GM21526 (cell line): ENCODE measurements at regions not wholly inside any gene's neighbourhood (a gene's known extent, or its start where the extent isn't known, plus 50 kb on each side); places are given as distances from the start of the nearest gene placed in this dataset.
"Not testable (repeated sequence)": the region's sequence is repeated elsewhere in the genome, so short reads cannot be mapped to it uniquely, and the experiment has no call there.

Source experiments
- ATAC-seq: cut with Tn5 transposase; IDR thresholded peaks from one replicate; pipeline ENCODE4 v1.9.1; 2021; ENCODE audit warnings: moderate library complexity; ENCODE audit not compliant: unreplicated experiment, low FRiP score

DNA sequence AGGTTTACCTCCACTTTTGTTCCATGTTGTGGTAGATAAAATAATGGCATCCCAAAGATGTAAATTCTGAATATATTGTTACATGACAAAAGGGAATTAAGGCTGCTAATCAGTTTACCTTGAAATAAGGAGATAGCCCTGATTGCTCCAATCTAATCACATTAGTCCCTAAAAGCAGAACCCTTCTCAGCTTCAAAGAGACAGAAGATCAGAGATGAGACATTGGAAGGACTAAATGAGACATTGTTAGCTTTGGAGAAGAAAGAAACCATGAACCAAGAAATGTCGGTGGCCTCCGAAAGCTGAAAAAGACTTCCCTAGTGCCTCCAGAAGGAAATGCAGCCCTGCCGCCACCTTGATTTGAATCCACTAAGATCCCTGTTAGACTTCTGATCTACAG lies 82.8 kb upstream of the PARP8 start:
- ATAC-seq, result no peak

DNA sequence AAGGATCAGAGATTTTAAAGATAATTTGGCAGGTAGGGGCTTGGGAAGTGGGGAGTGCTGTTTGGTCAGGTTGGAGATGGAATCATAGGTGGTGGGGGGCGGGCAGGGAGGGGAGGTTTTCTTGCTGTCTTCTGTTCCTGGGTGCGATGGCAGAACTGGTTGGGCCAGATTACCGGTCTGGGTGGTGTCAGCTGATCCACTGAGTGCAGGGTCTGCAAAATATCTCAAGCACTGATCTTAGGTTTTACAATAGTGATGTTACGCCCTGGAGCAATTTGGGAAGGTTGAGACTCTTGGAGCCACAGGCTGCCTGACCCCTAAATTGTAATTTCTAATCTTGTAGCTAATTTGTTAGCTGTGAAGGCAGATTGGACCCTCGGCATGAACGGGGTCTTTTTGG lies 78.0 kb upstream of the PARP8 start:
- ATAC-seq, result not testable (repeated sequence)

DNA sequence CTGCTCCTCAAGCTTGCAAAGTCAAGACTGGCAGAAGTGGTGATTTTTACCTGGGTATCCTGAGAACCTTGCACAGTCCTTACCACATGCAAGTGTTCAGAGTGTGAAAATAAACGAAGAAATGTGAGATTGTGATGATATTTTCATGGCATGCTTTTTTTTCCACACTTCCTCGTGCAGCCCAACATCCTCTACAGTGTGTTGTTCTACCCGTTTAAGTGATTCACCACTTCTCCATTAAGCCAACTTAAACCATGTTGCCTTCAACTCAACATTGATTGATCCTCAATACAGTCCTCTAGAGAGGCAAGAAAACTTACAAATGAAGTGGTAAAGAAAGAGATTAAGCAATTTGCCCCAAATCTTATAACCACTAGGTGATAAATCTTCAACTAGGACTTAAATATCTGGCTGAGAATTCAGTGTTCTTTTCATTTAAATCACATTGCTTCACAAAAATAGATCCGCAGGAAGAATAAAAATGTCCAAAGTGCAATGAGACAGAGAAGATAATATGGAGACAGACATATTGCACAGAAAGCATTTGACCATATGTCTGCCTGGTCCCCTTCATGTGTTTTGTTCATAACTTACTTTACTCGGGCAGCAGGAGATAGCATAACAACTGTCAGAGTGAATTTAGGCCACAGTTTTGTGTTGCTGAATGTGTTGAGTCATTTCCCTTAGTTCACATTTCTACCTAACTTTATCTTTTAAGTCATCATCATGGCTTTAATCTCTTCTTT lies 75.8 kb upstream of the PARP8 start:
- not testable (repeated sequence) for ATAC-seq

DNA sequence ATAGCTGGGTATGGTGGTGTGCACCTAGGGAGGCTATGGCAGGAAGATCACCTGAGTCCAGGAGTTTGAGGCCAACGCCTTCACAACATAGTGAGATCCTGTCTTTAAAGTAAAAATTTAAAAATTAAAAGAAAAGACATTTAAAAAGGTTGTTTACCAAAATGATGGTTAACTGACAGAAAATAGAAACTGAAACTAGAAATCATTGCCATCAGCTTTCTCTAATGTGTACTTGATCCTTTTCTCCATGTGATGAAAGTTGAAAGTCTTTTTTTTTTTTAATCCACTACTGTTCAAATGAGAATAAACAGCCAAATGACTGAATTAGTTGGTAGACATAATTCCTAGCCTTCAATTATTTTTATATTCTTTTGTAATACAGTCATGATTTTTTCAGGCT lies 75.1 kb upstream of the PARP8 start:
- ATAC-seq, result not testable (repeated sequence)

DNA sequence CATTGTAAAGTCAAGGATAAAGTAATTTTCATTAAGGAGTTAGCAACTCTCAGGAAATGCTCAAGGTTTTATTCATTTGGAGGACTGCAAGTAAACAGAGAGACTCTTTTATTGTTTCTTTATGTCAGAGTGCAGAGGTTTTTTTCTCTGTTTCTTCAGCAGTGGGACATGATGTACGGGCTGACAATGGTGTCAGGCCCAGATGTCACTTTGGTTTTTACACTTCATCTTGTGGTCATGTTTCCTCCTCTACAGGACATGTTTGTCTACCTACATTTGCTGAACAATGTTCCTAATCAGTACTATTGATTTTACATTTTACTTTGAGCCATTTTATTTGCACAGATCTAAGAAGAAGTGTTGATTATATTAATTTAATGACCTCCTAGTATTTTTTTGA lies 72.8 kb upstream of the PARP8 start:
- ATAC-seq, result no peak

DNA sequence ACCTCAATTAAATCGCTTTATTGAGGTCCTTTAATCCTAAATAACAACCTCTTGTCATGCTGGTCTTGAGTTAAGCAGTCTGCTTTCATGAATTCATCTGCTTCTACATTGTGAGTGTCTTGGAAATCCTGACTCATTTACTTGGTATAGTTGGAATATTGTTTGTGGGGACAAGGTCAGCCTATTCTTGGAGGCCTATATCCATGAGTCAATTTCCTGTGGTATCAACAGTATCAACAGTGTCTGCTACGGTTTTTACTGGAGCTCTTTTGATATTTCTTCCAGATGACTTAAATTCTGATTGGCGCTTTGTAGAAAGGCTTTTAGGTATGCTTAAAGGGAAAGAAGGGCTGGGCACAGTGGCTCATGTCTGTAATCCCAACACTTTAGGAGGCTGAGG lies 71.2 kb upstream of the PARP8 start:
- ATAC-seq, result no peak

DNA sequence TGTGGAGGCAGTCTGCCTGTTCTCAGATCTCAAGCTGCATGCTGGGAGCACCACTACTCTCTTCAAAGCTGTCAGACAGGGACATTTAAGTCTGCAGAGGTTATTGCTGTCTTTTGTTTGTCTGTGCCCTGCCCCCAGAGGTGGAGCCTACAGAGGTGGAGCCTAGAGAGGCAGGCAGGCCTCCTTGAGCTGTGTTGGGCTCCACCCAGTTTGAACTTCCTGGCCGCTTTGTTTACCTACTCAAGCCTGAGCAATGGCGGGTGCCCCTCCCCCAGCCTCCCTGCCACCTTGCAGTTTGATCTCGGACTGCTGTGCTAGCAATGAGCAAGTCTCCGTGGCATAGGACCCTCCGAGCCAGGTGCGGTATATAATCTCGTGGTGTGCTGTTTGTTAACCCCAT lies 64.9 kb upstream of the PARP8 start:
- ATAC-seq, result not testable (repeated sequence)

DNA sequence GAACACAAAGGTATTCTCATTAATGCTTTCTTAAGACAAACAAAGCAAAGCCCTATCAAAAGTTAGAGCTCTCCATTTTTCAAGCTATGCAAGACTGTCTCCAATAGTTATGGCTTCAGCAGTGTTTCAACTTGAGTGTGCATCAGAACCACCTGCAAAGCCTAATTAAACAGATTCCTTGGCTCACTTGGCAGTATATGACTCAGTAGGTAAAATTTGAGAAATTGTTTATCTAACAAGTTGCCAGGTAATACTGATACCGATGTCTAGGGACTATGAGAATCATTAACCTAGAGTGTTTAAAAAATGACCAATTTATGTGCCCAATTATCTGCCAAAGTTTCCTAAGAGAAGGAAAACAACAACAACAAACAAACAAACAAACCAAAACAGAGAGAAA lies 60.3 kb upstream of the PARP8 start:
- ATAC-seq, result no peak

DNA sequence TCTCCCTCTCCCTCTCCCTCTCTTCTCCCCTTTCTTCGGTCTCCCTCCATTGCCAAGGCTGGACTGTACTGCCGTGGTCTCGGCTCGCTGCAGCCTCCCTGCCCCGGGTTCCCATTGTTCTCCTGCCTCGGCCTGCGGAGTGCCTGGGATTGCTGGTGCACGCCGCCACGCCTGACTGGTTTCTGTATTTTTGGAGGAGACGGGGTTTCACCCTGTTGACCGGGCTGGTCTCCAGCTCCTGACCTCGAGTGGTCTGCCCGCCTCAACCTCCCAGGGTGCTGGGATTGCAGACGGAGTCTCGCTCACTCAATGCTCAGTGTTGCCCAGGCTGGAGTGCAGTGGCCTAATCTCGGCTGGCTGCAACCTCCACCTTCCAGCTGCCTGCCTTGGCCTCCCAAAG lies 59.0 kb upstream of the PARP8 start:
- ATAC-seq, result not testable (repeated sequence)

DNA sequence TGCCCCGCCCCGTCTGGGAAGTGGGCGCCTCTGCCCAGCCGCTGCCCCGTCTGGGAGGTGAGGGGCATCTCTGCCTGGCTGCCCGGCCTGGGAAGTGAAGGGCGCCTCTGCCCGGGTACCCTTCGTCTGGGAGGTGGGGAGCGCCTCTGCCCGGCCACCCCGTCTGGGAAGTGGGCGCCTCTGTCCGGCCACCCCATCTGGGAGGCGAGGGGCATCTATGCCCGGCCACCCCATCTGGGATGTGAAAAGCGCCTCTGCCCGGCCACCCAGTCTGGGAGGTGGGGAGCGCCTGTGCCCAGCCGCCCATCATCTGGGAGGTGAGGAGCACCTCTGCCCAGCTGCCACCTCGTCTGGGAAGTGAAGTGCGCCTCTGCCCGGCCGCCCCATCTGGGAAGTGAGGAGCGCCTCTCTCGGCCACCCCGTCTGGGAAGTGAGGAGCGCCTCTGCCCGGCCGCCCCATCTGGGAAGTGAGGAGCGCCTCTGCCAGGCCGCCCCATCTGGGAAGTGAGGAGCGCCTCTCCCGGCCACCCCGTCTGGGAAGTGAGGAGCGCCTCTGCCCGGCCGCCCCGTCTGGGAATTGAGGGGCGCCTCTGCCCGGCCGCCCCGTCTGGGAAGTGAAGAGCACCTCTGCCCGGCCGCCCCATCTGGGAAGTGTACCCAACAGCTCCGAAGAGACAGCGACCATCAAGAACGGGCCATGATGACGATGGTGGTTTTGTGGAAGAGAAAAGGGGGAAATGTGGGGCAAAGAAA lies 58.3 kb upstream of the PARP8 start:
- not testable (repeated sequence) for ATAC-seq

DNA sequence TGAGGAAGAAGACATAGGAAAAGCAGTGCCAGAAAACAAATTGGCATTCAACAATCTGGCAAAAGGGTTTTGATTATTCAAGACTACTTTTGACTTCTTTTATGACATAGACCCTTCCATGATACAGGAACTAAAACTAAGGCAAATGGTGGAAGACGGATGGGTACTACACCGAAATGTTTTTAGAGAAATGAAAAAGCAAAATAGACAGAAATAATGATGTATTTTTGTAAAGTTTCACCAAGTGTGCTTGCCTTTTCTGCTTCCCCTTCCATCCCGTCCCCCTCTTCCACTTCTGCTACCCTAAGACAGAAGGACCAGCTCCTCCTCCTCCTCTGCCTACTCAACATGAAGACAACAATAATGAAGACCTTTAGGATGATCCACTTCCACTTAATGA lies 53.4 kb upstream of the PARP8 start:
- ATAC-seq, result not testable (repeated sequence)
